HepG2 (cell line): ENCODE measurements at regions not wholly inside any gene's neighbourhood (a gene's known extent, or its start where the extent isn't known, plus 50 kb on each side); places are given as distances from the start of the nearest gene placed in this dataset.

Experiments
- ATAC-seq: fragments of 200-7000 bp; cut with Tn5 transposase; 3 replicates; pipeline ENCODE4 v1.9.1; 2020; ENCODE audit warnings: mild to moderate bottlenecking, moderate library complexity
- BruUV-seq: library from RNA; stranded (reverse); fragments of 400-500 nt; replicated peaks from 2 replicates; lab custom pipeline; 2021; lab: Mats Ljungman, UMichigan
- CTCF ChIA-PET: fragments of 300-600 bp; formaldehyde crosslinking; extraction: SDS; loops from one replicate; lab custom pipeline; 2021; ENCODE audit warnings: low total read pairs, inconsistent platforms, low intra/inter-chr PET ratio; lab: Yijun Ruan, JAX
- POLR2A ChIA-PET: fragments of 350-600 bp; sonication (Branson Sonifier 250); formaldehyde crosslinking; loops from one replicate; lab custom pipeline; 2020; ENCODE audit warnings: antibody characterized with exemption, inconsistent platforms; lab: Yijun Ruan, JAX
- DNase-seq: peaks from one replicate; pipeline ENCODE4 v3.0.0-alpha.2; 2015; ENCODE audit warnings: low spot score
- FAIRE-seq: peaks from 3 replicates; lab custom pipeline; 2011; peaks lifted over from hg19 to GRCh38; lab: Jason Lieb, UNC
- H2AFZ ChIP-seq: one replicate; pipeline ENCODE4 v1.6.1; 2011; ENCODE audit warnings: low read length, inconsistent platforms
- H3K27ac ChIP-seq: fragments of 300-600 bp; 3 replicates; pipeline ENCODE4 v1.8.0; 2011; ENCODE audit warnings: mixed run types, mild to moderate bottlenecking, mixed read lengths, low read length, inconsistent platforms; ENCODE audit not compliant: insufficient read depth; ENCODE audit errors: extremely low read length
- H3K27me3 ChIP-seq, 2 experiments: fragments of 200-600 bp in 1 of 2; 2 replicates in 1 of 2; 3 replicates in 1 of 2; pipeline versions ENCODE4 v1.6.0 to v1.8.0; 2011; ENCODE audit warnings: low read length in 2 of 2, mild to moderate bottlenecking in 2 of 2, moderate library complexity in 2 of 2, inconsistent platforms in 1 of 2; ENCODE audit not compliant: insufficient read depth in 2 of 2, control insufficient read depth in 1 of 2
- H3K36me3 ChIP-seq, 2 experiments: fragments of 200-600 bp in 1 of 2; replicated peaks in 1 of 2; 2 replicates in 1 of 2; 3 replicates in 1 of 2; pipeline versions ENCODE4 v1.5.1 to v1.8.0; 2011; ENCODE audit warnings: low read length in 2 of 2, inconsistent platforms in 1 of 2; ENCODE audit not compliant: insufficient read depth in 2 of 2, control insufficient read depth in 1 of 2
- H3K4me1 ChIP-seq: 2 replicates; pipeline ENCODE4 v1.5.1; 2012; ENCODE audit warnings: low read length, inconsistent platforms; ENCODE audit not compliant: insufficient read depth
- H3K4me2 ChIP-seq: 2 replicates; pipeline ENCODE4 v1.6.0; 2011; ENCODE audit warnings: low read depth, low read length, inconsistent platforms
- H3K4me3 ChIP-seq, 3 experiments: fragments of 200-600 bp in 1 of 3; sonication (generic), shearing (Covaris generic) in 1 of 3; replicated peaks in 1 of 3; 2 replicates each; pipeline ENCODE4 v1.5.1; 2011 to 2016; ENCODE audit warnings: low read length in 3 of 3, inconsistent platforms in 2 of 3, low read depth in 2 of 3, mild to moderate bottlenecking in 2 of 3, control low read depth in 1 of 3, mixed read lengths in 1 of 3; ENCODE audit not compliant: insufficient read depth in 1 of 3
- H3K79me2 ChIP-seq: one replicate; pipeline ENCODE4 v1.6.1; 2011; ENCODE audit warnings: low read length, inconsistent platforms; ENCODE audit not compliant: insufficient read depth
- H3K9ac ChIP-seq: 2 replicates; pipeline ENCODE4 v1.6.0; 2011; ENCODE audit warnings: mild to moderate bottlenecking, low read depth, low read length, inconsistent platforms; ENCODE audit not compliant: insufficient read depth
- H3K9me3 ChIP-seq: 2 replicates; pipeline ENCODE4 v1.5.1; 2012; ENCODE audit warnings: mild to moderate bottlenecking, low read length
- H4K20me1 ChIP-seq: 2 replicates; pipeline ENCODE4 v1.6.0; 2011; ENCODE audit warnings: inconsistent platforms, mild to moderate bottlenecking, low read length, moderate library complexity; ENCODE audit not compliant: insufficient read depth
- ARID3A ChIP-seq: IDR thresholded peaks from 2 replicates; pipeline ENCODE4 v1.6.1; 2012; ENCODE audit warnings: low read depth, low read length, improper control_type of control experiment
- CEBPB ChIP-seq: IDR thresholded peaks from 2 replicates; pipeline ENCODE4 v1.6.1; 2011; ENCODE audit warnings: low read depth, low read length, improper control_type of control experiment, borderline replicate concordance
- DNMT3B ChIP-seq: conservative IDR thresholded peaks from 2 replicates; pipeline ENCODE4 v1.6.1; 2016; ENCODE audit warnings: missing biosample characterization, control low read depth
- GATA4 ChIP-seq: sonication (generic); IDR thresholded peaks from 2 replicates; pipeline ENCODE4 v1.6.1; 2016; ENCODE audit warnings: antibody characterized with exemption, low read depth, borderline replicate concordance
- GRHL1 ChIP-seq: sonication (generic); formaldehyde crosslinking; conservative IDR thresholded peaks from 2 replicates; pipeline ENCODE4 v1.8.0; 2022; ENCODE audit warnings: missing genetic modification reagents
- IRF9 ChIP-seq: sonication (generic); formaldehyde crosslinking; IDR thresholded peaks from 2 replicates; pipeline ENCODE4 v1.8.0; 2022; ENCODE audit warnings: missing genetic modification reagents, mild to moderate bottlenecking, borderline replicate concordance
- MEF2D ChIP-seq: sonication (generic); formaldehyde crosslinking; IDR thresholded peaks from 2 replicates; pipeline ENCODE4 v1.5.1; 2020; ENCODE audit warnings: mild to moderate bottlenecking, missing genetic modification reagents
- MTF1 ChIP-seq: sonication (generic); formaldehyde crosslinking; IDR thresholded peaks from 2 replicates; pipeline ENCODE4 v1.5.0; 2020; ENCODE audit warnings: missing genetic modification reagents
- NCOR1 ChIP-seq: fragments of 200-600 bp; sonication (generic); IDR thresholded peaks from 2 replicates; pipeline ENCODE4 v1.7.0; 2017; ENCODE audit warnings: antibody characterized with exemption, low read length, borderline replicate concordance
- PHF21A ChIP-seq: sonication (generic); formaldehyde crosslinking; IDR thresholded peaks from 2 replicates; pipeline ENCODE4 v1.5.0; 2020; ENCODE audit warnings: mild to moderate bottlenecking, missing genetic modification reagents
- PRDM10 ChIP-seq: sonication (generic); formaldehyde crosslinking; IDR thresholded peaks from 2 replicates; pipeline ENCODE4 v1.4.0; 2020; ENCODE audit warnings: low read depth, missing genetic modification reagents
- SMAD9 ChIP-seq: sonication (generic); formaldehyde crosslinking; IDR thresholded peaks from 2 replicates; pipeline ENCODE4 v1.5.1; 2020; ENCODE audit warnings: mild to moderate bottlenecking, missing genetic modification reagents
- SSRP1 ChIP-seq: IDR thresholded peaks from 2 replicates; pipeline ENCODE4 v1.6.1; 2016; ENCODE audit warnings: control low read depth
- SYNCRIP ChIP-seq: fragments of 200-400 bp; formaldehyde crosslinking; IDR thresholded peaks from 2 replicates; pipeline ENCODE4 v1.6.1; 2018; ENCODE audit warnings: mild to moderate bottlenecking, low read depth, low read length; ENCODE audit not compliant: insufficient read depth
- ZBTB42 ChIP-seq: sonication (generic); formaldehyde crosslinking; IDR thresholded peaks from 2 replicates; pipeline ENCODE4 v1.5.0; 2020; ENCODE audit warnings: mild to moderate bottlenecking, missing genetic modification reagents
- ZNF160 ChIP-seq: sonication (generic); formaldehyde crosslinking; IDR thresholded peaks from 2 replicates; pipeline ENCODE4 v1.8.0; 2022; ENCODE audit warnings: mild to moderate bottlenecking, inconsistent platforms, missing genetic modification reagents
- ZNF570 ChIP-seq: sonication (generic); formaldehyde crosslinking; IDR thresholded peaks from 2 replicates; pipeline ENCODE4 v1.4.0; 2020; ENCODE audit warnings: mild to moderate bottlenecking, missing genetic modification reagents, borderline replicate concordance
- ZNF605 ChIP-seq: sonication (generic); formaldehyde crosslinking; IDR thresholded peaks from 2 replicates; pipeline ENCODE4 v1.8.0; 2022; ENCODE audit warnings: mild to moderate bottlenecking, missing genetic modification reagents
- WGBS: methylation state at CpG from one replicate; pipeline ENCODE4 v1.1.6; 2017; ENCODE audit warnings: low lambda C conversion rate; 5-methylcytosine and 5-hydroxymethylcytosine counted together
- in situ Hi-C: cut with HindIII; loops from 2 replicates; pipeline ENCODE4 v1.10.0; 2017; ENCODE audit warnings: low pct_unique_long_range_greater_than_20kb; ENCODE audit not compliant: extremely low pct_ligation_motif_present
- intact Hi-C: fragments of 100-400 bp; cut with micrococcal nuclease; formaldehyde crosslinking; loops from one replicate; pipeline ENCODE4 v1.10.0; 2022; ENCODE audit not compliant: unreplicated experiment

GRCh38 chr5:87850843-87851242, 417.8 kb downstream of the TMEM161B start (continued):
- TF ChIP-seq GRHL1 (CRISPR knock-in tag): no peak
- no peak for TF ChIP-seq SMAD9 (CRISPR knock-in tag)
- TF ChIP-seq MTF1: no peak
- TF ChIP-seq PHF21A (CRISPR knock-in tag): no peak
- TF ChIP-seq ZBTB42 (CRISPR knock-in tag): no peak
- no peak for TF ChIP-seq ZNF605 (CRISPR knock-in tag)
- TF ChIP-seq SSRP1 (CRISPR knock-in tag): no peak
- no peak for TF ChIP-seq ZNF160 (CRISPR knock-in tag)
- TF ChIP-seq ZNF570: no peak
- TF ChIP-seq CEBPB: no peak

- FAIRE-seq (no peak), DNase-seq (no peak), ATAC-seq (no peak)
- 4% methylated on average over 2 of the region's 2 CpGs for WGBS
- Histone ChIP-seq H3K36me3 (no peaks in the 10 kb centered on the region), H2AFZ (no peak overlapping the region), H3K9me3 (peaks cover 18% of the 10 kb centered on the region), H4K20me1 (no peaks in the 10 kb centered on the region), H3K79me2 (no peaks in the 10 kb centered on the region), H3K9ac (no peak overlapping the region), H3K27me3 (no peaks in the 10 kb centered on the region), H3K4me3 (no peak overlapping the region), H3K4me1 (no peaks in the 10 kb centered on the region), H3K27ac (no peak overlapping the region), H3K4me2 (no peak overlapping the region)
- BruUV-seq: no TSS peak
- in situ Hi-C loops (no loop called here), intact Hi-C loops (no loop called here)
- CTCF ChIA-PET: no interaction called here
- POLR2A ChIA-PET: no interaction called here
- TF ChIP-seq MEF2D (CRISPR knock-in tag) (no peak), IRF9 (no peak), ARID3A (no peak), GATA4 (no peak), NCOR1 (no peak), SYNCRIP (no peak), PRDM10 (CRISPR knock-in tag) (no peak), DNMT3B (CRISPR knock-in tag) (no peak)
These were observed 422.9 kb downstream of the TMEM161B start for GRCh38 chr5:87845734-87846133.
